AG09309 (cell line): ENCODE measurements at regions not wholly inside any gene's neighbourhood (a gene's known extent, or its start where the extent isn't known, plus 50 kb on each side); places are given as distances from the start of the nearest gene placed in this dataset.

Experiments used
- DNase-seq: peaks from one replicate; pipeline ENCODE4 v3.0.0-alpha.2; 2010; ENCODE audit warnings: low read depth
- H3K4me3 ChIP-seq: 2 replicates; pipeline ENCODE4 v1.5.1; 2011; ENCODE audit warnings: mild to moderate bottlenecking, low read depth, low read length, moderate library complexity; ENCODE audit not compliant: control insufficient read depth
- CTCF ChIP-seq: IDR thresholded peaks from 2 replicates; pipeline ENCODE4 v1.5.1; 2011; ENCODE audit warnings: mild to moderate bottlenecking, low read depth, low read length, inconsistent platforms; ENCODE audit not compliant: insufficient read depth, control insufficient read depth; ENCODE audit errors: missing control alignments

GRCh38 chr1:39091845-39092645 lies 65.9 kb downstream of the NDUFS5 start:
- no peak overlapping the region for H3K4me3 ChIP-seq
- peak; percentile 78 for TF ChIP-seq CTCF
- peak; percentile 73 for DNase-seq

- no peak for TF ChIP-seq CTCF
- no peak overlapping the region for H3K4me3 ChIP-seq
- DNase-seq, result no peak
These were observed 68.5 kb downstream of the NDUFS5 start for GRCh38 chr1:39094685-39095084.

- peak; percentile 83 for TF ChIP-seq CTCF
- DNase-seq, result peak; percentile 87
- H3K4me3 ChIP-seq, result no peak overlapping the region
These were observed 72.5 kb downstream of the NDUFS5 start for GRCh38 chr1:39098546-39099250.

- no peak overlapping the region for H3K4me3 ChIP-seq
- peak; percentile 70 for DNase-seq
- peak; percentile 73 for TF ChIP-seq CTCF
These were observed 76.6 kb downstream of the NDUFS5 start for GRCh38 chr1:39102537-39103327.

- DNase-seq, result no peak
- no peak overlapping the region for H3K4me3 ChIP-seq
These were observed 77.4 kb downstream of the NDUFS5 start for GRCh38 chr1:39103328-39104157.

More at GRCh38 chr1:39103328-39104157, 77.4 kb downstream of the NDUFS5 start:
- no peak for TF ChIP-seq CTCF
